ENCODE measurements at regions not wholly inside any gene's neighbourhood (a gene's known extent, or its start where the extent isn't known, plus 50 kb on each side); places are given as distances from the start of the nearest gene placed in this dataset.
A peak's percentile ranks its signal among the peaks of the same experiment; 100 is the strongest.
"Not testable (repeated sequence)": the region's sequence is repeated elsewhere in the genome, so short reads cannot be mapped to it uniquely, and the experiment has no call there.

- DNase-seq; H3K4me1 ChIP-seq (ENCODE audit: low read depth); H3K36me3 ChIP-seq (ENCODE audit: low read depth); ATAC-seq; H3K4me3 ChIP-seq; H3K9me3 ChIP-seq; intact Hi-C loops (cut with DNase I, micrococcal nuclease): not testable (repeated sequence)
Measured at GRCh38 chr1:146387750-146388469, 159.1 kb upstream of the NOTCH2NLA start.

GRCh38 chr1:146386851-146387749 lies 158.3 kb upstream of the NOTCH2NLA start:
- H3K4me3 ChIP-seq: peak overlapping the region; percentile 9
- peak; percentile 96 for ATAC-seq
- peak; percentile 79 to 91 (median 80) for DNase-seq
- H3K9me3 ChIP-seq; H3K4me1 ChIP-seq (ENCODE audit: low read depth); intact Hi-C loops (cut with DNase I, micrococcal nuclease); H3K36me3 ChIP-seq (ENCODE audit: low read depth): not testable (repeated sequence)

DNA sequence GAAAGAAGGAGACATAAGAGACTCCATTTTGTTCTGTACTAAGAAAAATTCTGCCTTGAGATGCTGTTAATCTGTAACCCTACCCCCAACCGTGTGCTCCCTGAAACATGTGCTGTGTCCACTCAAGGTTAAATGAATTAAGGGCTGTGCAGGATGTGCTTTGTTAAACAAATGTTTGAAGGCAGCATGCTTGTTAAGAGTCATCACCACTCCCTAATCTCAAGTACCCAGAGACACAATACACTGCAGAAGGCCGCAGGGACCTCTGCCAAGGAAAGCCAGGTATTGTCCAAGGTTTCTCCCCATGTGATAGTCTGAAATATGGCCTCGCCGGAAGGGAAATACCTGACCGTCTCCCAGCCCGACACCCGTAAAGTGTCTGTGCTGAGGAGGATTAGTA lies 152.4 kb upstream of the NOTCH2NLA start:
- H3K9me3 ChIP-seq; H3K4me3 ChIP-seq; DNase-seq; H3K36me3 ChIP-seq (ENCODE audit: low read depth); intact Hi-C loops (cut with DNase I, micrococcal nuclease); ATAC-seq; H3K4me1 ChIP-seq (ENCODE audit: low read depth): not testable (repeated sequence)

DNA sequence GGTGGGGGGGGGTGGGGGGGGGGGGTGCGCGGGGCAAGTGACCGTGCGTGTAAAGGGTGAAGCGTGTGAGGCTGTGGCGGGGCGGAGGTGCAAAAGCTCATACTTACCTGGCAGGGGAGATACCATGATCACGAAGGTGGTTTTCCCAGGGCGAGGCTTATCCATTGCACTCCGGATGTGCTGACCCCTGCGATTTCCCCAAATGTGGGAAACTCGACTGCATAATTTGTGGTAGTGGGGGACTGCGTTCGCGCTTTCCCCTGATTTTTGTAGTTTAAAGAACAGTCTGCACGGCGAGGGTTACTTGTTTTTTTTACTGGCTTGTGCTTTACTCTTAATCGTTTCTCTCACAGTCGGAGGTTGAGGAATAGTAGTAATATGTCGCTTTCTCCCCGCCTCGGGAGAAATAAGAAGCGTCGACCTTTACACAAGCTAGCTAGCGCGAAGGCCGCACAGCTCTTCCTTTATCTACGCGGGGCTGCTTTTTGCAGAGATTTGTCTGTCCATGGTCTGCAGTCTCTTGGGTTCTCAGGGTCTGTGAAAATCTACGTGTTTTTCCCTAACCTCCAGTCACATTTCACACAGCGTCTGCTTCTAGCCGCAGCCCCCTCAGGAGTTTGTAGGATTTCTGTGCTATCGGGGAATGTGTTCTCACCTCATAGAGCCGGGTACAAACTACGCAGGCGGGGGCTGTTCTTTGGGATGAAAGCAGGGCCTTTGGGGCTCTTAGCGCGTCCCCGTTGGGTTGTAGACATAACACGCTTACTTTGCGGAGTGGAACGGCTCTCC lies 148.1 kb upstream of the NOTCH2NLA start:
- H3K4me1 ChIP-seq (ENCODE audit: low read depth); H3K9me3 ChIP-seq; intact Hi-C loops (cut with DNase I, micrococcal nuclease); H3K4me3 ChIP-seq; H3K36me3 ChIP-seq (ENCODE audit: low read depth): not testable (repeated sequence)
- peak; percentile 73 to 82 (median 79) for DNase-seq
- ATAC-seq: peak; percentile 94

- intact Hi-C loops (cut with DNase I, micrococcal nuclease); H3K4me1 ChIP-seq (ENCODE audit: low read depth); H3K9me3 ChIP-seq; H3K36me3 ChIP-seq (ENCODE audit: low read depth); H3K4me3 ChIP-seq: not testable (repeated sequence)
- ATAC-seq (peak; percentile 83), DNase-seq (peak; percentile 89 to 92 (median 90))
Measured at GRCh38 chr1:146376309-146376707, 147.5 kb upstream of the NOTCH2NLA start.

DNA sequence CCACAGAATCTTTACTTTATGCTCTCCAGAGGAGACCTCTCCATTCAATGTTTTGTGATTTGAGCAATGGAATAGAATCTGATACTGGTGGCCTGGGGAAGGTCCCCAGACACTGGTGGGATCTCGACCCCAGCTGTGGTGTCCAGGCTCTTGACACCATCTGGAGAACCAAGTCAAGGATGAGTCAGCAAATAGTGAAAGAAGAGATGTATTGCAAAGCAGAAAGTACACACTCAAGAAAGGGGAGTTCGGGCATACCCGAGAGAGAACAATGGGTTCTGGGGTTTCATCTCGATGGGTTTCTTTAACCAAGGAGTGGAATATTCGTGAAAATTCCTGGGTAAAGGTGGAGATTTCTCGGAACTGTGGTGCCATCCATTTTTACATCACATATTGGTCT lies 146.3 kb upstream of the NOTCH2NLA start:
- H3K36me3 ChIP-seq (ENCODE audit: low read depth); ATAC-seq: not testable (repeated sequence)

GRCh38 chr1:146369940-146370339 lies 141.1 kb upstream of the NOTCH2NLA start:
- intact Hi-C loops (cut with DNase I, micrococcal nuclease); H3K4me1 ChIP-seq (ENCODE audit: low read depth); H3K9me3 ChIP-seq; H3K36me3 ChIP-seq (ENCODE audit: low read depth); H3K4me3 ChIP-seq; ATAC-seq: not testable (repeated sequence)
- peak; percentile 46 to 68 (median 66) for DNase-seq

More for the DNA sequence above, 146.3 kb upstream of the NOTCH2NLA start:
- intact Hi-C loops (cut with DNase I, micrococcal nuclease); H3K4me3 ChIP-seq; H3K4me1 ChIP-seq (ENCODE audit: low read depth); DNase-seq; H3K9me3 ChIP-seq: not testable (repeated sequence)

DNA sequence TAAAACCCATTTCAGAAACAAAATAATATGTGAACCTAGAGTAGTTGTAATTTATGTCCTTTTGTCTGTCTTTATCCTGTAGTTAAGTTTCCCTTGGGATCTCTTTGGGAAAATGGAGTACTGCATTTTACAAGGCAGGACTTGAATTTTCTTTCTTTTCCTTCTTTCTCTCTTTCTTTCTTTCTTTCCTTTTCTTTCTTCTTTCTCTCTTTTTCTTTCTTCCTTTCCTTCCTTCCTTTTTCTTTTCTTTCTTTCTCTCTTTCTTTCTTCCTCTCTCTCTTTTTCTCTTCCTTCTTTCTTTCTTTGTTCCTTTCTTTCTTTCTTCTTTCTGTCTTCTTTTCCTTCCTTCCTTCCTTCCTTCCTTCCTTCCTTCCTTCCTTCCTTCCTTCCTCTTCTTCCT lies 126.6 kb upstream of the NOTCH2NLA start:
- DNase-seq; H3K4me1 ChIP-seq (ENCODE audit: low read depth); ATAC-seq; H3K36me3 ChIP-seq (ENCODE audit: low read depth); intact Hi-C loops (cut with DNase I, micrococcal nuclease); H3K9me3 ChIP-seq; H3K4me3 ChIP-seq: not testable (repeated sequence)

- H3K36me3 ChIP-seq (ENCODE audit: low read depth); H3K9me3 ChIP-seq; H3K4me1 ChIP-seq (ENCODE audit: low read depth); H3K4me3 ChIP-seq; intact Hi-C loops (cut with DNase I, micrococcal nuclease); DNase-seq: not testable (repeated sequence)
- ATAC-seq: peak; percentile 69
Measured at GRCh38 chr1:146326863-146327262, 98.0 kb upstream of the NOTCH2NLA start.

DNA sequence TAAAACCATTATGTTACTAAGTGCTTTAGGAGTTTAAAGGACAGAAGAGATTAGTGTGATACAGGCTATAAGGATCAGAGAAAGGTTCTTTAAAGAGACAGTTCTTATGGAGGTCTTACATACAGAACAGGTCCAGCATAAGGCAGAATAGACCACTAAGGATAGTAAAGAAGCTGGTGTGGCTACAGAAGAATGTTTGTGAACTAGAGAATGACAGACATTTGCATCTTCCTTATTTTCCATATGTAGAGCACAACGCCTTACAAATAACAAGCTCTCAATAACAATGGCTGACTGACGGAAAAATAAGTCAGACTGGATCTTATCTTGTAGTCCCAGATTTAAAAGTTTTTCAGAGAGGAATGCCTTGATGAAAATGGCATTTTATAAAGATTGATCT lies 95.6 kb upstream of the NOTCH2NLA start:
- DNase-seq; H3K4me3 ChIP-seq; intact Hi-C loops (cut with DNase I, micrococcal nuclease); ATAC-seq; H3K9me3 ChIP-seq; H3K4me1 ChIP-seq (ENCODE audit: low read depth); H3K36me3 ChIP-seq (ENCODE audit: low read depth): not testable (repeated sequence)

DNA sequence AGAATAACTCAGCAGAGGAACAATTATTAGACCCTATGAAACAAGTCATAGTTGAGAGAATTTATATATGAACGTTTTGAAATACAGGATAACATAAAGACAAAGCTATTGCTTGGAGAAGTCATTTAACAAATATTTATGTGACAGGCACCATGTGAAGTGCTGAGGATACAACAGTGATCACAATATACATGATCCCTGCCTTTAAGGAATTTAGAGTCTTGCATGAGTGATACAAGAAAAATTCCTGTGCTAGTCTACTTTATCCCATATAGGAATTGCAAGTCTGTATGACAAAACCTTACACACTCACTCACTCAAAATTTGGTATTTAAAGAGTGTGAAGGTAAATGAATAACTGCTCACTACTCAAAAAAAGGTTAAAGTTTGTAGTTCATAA lies 94.5 kb upstream of the NOTCH2NLA start:
- H3K4me3 ChIP-seq; H3K4me1 ChIP-seq (ENCODE audit: low read depth); intact Hi-C loops (cut with DNase I, micrococcal nuclease); H3K9me3 ChIP-seq; ATAC-seq; H3K36me3 ChIP-seq (ENCODE audit: low read depth); DNase-seq: not testable (repeated sequence)

DNA sequence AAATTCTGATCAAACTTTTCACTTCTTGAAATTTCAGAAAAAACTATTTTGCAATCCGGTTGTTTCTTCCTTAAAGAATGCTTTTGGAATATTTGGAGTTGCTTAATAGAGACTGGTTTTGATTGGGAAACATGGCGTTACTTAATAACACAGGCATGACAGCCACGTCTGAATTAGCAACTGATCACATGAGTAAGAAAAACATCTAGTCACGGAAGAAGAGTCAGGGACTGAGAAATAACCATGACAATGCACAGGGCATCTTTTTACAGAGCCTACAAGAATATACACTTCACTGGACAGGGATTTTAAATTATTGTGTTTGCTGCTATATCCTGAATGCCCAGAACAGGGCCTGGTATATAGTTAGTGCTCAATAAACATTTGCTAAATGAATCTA lies 94.1 kb upstream of the NOTCH2NLA start:
- intact Hi-C loops (cut with DNase I, micrococcal nuclease); H3K4me1 ChIP-seq (ENCODE audit: low read depth); H3K36me3 ChIP-seq (ENCODE audit: low read depth); H3K4me3 ChIP-seq; H3K9me3 ChIP-seq; DNase-seq: not testable (repeated sequence)
- peak; percentile 62 for ATAC-seq

DNA sequence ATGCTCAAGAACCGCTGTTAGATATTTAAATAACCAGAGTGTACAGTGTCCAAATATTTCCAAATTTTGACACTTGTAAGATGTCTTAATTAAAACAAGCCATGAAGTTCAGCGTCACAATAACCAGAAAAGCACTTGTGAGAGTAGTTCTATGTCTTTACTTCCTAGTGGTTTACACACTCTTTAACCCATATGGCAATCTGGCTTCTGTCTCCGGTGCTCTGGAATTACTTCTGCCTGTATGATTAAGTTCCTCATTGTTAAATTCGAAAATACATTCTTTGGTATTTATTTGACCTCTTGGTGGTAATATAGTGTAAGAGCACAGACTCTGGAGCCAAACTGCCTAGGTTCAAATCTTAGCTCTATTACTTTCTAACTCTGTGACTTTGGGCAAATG lies 89.9 kb upstream of the NOTCH2NLA start:
- DNase-seq; ATAC-seq; intact Hi-C loops (cut with DNase I, micrococcal nuclease); H3K9me3 ChIP-seq; H3K4me3 ChIP-seq; H3K36me3 ChIP-seq (ENCODE audit: low read depth); H3K4me1 ChIP-seq (ENCODE audit: low read depth): not testable (repeated sequence)

GRCh38 chr1:146317785-146318184 lies 89.0 kb upstream of the NOTCH2NLA start:
- H3K36me3 ChIP-seq (ENCODE audit: low read depth); DNase-seq; ATAC-seq; H3K4me1 ChIP-seq (ENCODE audit: low read depth); H3K9me3 ChIP-seq; intact Hi-C loops (cut with DNase I, micrococcal nuclease); H3K4me3 ChIP-seq: not testable (repeated sequence)
